ENCODE measurements at regions not wholly inside any gene's neighbourhood (a gene's known extent, or its start where the extent isn't known, plus 50 kb on each side); places are given as distances from the start of the nearest gene placed in this dataset.

GRCh38 chr19:28420811-28421550 is 792.0 kb downstream of the UQCRFS1 start:
- no peak overlapping the region for H3K4me3 Mint-ChIP-seq
- H3K27ac Mint-ChIP-seq: no peak overlapping the region
- ATAC-seq (ENCODE audit: low read depth) (no peak), DNase-seq (ENCODE audit: low spot score in 2 of 2) (no peak)
- no peaks in the 10 kb centered on the region for H3K4me1 Mint-ChIP-seq
- H3K36me3 Mint-ChIP-seq: peaks cover 2% of the 10 kb centered on the region
- peaks cover 5% of the 10 kb centered on the region for H3K9me3 Mint-ChIP-seq
- H3K27me3 Mint-ChIP-seq: no peaks in the 10 kb centered on the region

- no peak for DNase-seq (ENCODE audit: low spot score in 2 of 2)
- ATAC-seq (ENCODE audit: low read depth): no peak
- peaks cover 9% of the 10 kb centered on the region for H3K9me3 Mint-ChIP-seq
- H3K27ac Mint-ChIP-seq: no peak overlapping the region
- no peak overlapping the region for H3K4me3 Mint-ChIP-seq
- H3K4me1 Mint-ChIP-seq: no peaks in the 10 kb centered on the region
- H3K36me3 Mint-ChIP-seq: peaks cover 2% of the 10 kb centered on the region
- H3K27me3 Mint-ChIP-seq: no peaks in the 10 kb centered on the region
Observed at GRCh38 chr19:28419312-28419711, 793.6 kb downstream of the UQCRFS1 start.

GRCh38 chr19:28417361-28417760 is 795.6 kb downstream of the UQCRFS1 start:
- no peaks in the 10 kb centered on the region for H3K4me1 Mint-ChIP-seq
- no peak for DNase-seq (ENCODE audit: low spot score in 2 of 2)
- no peaks in the 10 kb centered on the region for H3K36me3 Mint-ChIP-seq
- no peak overlapping the region for H3K4me3 Mint-ChIP-seq
- no peak overlapping the region for H3K27ac Mint-ChIP-seq
- no peak for ATAC-seq (ENCODE audit: low read depth)
- peaks cover 7% of the 10 kb centered on the region for H3K9me3 Mint-ChIP-seq
- H3K27me3 Mint-ChIP-seq: no peaks in the 10 kb centered on the region

DNA sequence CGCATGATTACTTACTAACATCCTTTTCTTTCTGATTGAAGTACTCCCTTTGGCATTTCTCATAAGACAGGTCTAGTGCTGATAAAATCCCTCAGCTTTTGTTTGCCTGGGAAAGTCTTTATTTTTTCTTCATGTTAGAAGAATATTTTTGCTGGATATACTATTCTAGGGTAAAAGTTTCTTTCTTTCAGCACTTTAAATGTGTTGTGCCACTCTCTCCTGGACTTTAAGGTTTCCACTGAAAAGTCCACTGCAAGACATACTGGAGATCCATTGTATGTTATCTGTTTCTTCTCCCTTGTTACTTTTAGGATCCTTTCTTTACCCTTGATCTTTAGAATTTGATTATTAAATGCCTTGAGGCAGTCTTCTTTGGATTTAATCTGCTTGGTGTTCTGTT is 796.7 kb downstream of the UQCRFS1 start:
- H3K4me1 Mint-ChIP-seq: no peaks in the 10 kb centered on the region
- no peak overlapping the region for H3K27ac Mint-ChIP-seq
- H3K9me3 Mint-ChIP-seq: peaks cover 9% of the 10 kb centered on the region
- no peak for ATAC-seq (ENCODE audit: low read depth)
- no peak overlapping the region for H3K4me3 Mint-ChIP-seq
- H3K27me3 Mint-ChIP-seq: no peaks in the 10 kb centered on the region
- H3K36me3 Mint-ChIP-seq: no peaks in the 10 kb centered on the region
- DNase-seq (ENCODE audit: low spot score in 2 of 2): no peak

GRCh38 chr19:28414748-28415147 is 798.2 kb downstream of the UQCRFS1 start:
- H3K4me3 Mint-ChIP-seq: no peak overlapping the region
- H3K27ac Mint-ChIP-seq: no peak overlapping the region
- peaks cover 12% of the 10 kb centered on the region for H3K9me3 Mint-ChIP-seq
- H3K27me3 Mint-ChIP-seq: no peaks in the 10 kb centered on the region
- no peaks in the 10 kb centered on the region for H3K36me3 Mint-ChIP-seq
- ATAC-seq (ENCODE audit: low read depth): no peak
- DNase-seq (ENCODE audit: low spot score in 2 of 2): no peak
- no peaks in the 10 kb centered on the region for H3K4me1 Mint-ChIP-seq

- Mint-ChIP-seq H3K4me1 (no peaks in the 10 kb centered on the region), H3K27me3 (no peaks in the 10 kb centered on the region), H3K9me3 (peaks cover 10% of the 10 kb centered on the region), H3K4me3 (no peak overlapping the region), H3K36me3 (no peaks in the 10 kb centered on the region), H3K27ac (no peak overlapping the region)
- ATAC-seq (ENCODE audit: low read depth): no peak
- no peak for DNase-seq (ENCODE audit: low spot score in 2 of 2)
Observed at GRCh38 chr19:28409859-28410258, 803.1 kb downstream of the UQCRFS1 start.

DNA sequence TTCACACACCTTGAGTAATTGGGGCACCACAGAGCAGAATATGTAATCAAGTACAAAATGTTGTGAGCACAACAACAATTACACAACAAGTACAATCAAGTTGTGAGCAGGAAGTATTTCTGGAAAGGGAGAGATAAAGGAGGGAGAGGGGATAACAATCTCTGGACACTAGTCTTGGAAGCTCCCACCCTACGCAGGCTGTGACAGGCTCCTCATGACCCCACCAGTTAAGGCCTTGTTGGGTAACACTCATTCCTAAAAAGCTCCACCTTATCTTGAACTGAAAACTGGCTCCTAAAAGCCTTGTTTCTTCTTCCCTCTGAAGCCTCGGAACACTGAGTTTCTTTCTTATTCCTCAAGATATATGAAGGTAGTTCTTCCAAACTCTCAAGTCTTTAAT is 806.0 kb downstream of the UQCRFS1 start:
- ATAC-seq (ENCODE audit: low read depth) (no peak), DNase-seq (ENCODE audit: low spot score in 2 of 2) (no peak)
- Mint-ChIP-seq H3K27ac (no peak overlapping the region), H3K4me1 (no peaks in the 10 kb centered on the region), H3K36me3 (no peaks in the 10 kb centered on the region), H3K27me3 (no peaks in the 10 kb centered on the region), H3K4me3 (no peak overlapping the region), H3K9me3 (peaks cover 10% of the 10 kb centered on the region)

- H3K4me3 Mint-ChIP-seq: no peak overlapping the region
- no peak for DNase-seq (ENCODE audit: low spot score in 2 of 2)
- no peaks in the 10 kb centered on the region for H3K36me3 Mint-ChIP-seq
- no peak for ATAC-seq (ENCODE audit: low read depth)
- H3K4me1 Mint-ChIP-seq: no peaks in the 10 kb centered on the region
- H3K9me3 Mint-ChIP-seq: peaks cover 7% of the 10 kb centered on the region
- no peaks in the 10 kb centered on the region for H3K27me3 Mint-ChIP-seq
- H3K27ac Mint-ChIP-seq: no peak overlapping the region
Observed at GRCh38 chr19:28405346-28405742, 807.6 kb downstream of the UQCRFS1 start.

GRCh38 chr19:28404472-28404871 is 808.5 kb downstream of the UQCRFS1 start:
- Mint-ChIP-seq H3K36me3 (no peaks in the 10 kb centered on the region), H3K27ac (no peak overlapping the region), H3K4me3 (no peak overlapping the region), H3K9me3 (peaks cover 8% of the 10 kb centered on the region), H3K27me3 (no peaks in the 10 kb centered on the region), H3K4me1 (no peaks in the 10 kb centered on the region)
- DNase-seq (ENCODE audit: low spot score in 2 of 2): no peak
- no peak for ATAC-seq (ENCODE audit: low read depth)

- DNase-seq (ENCODE audit: low spot score in 2 of 2) (no peak), ATAC-seq (ENCODE audit: low read depth) (no peak)
- H3K9me3 Mint-ChIP-seq: peaks cover 12% of the 10 kb centered on the region
- H3K4me3 Mint-ChIP-seq: no peak overlapping the region
- no peaks in the 10 kb centered on the region for H3K4me1 Mint-ChIP-seq
- no peaks in the 10 kb centered on the region for H3K36me3 Mint-ChIP-seq
- H3K27me3 Mint-ChIP-seq: no peaks in the 10 kb centered on the region
- H3K27ac Mint-ChIP-seq: no peak overlapping the region
Observed at GRCh38 chr19:28403690-28404089, 809.3 kb downstream of the UQCRFS1 start.

DNA sequence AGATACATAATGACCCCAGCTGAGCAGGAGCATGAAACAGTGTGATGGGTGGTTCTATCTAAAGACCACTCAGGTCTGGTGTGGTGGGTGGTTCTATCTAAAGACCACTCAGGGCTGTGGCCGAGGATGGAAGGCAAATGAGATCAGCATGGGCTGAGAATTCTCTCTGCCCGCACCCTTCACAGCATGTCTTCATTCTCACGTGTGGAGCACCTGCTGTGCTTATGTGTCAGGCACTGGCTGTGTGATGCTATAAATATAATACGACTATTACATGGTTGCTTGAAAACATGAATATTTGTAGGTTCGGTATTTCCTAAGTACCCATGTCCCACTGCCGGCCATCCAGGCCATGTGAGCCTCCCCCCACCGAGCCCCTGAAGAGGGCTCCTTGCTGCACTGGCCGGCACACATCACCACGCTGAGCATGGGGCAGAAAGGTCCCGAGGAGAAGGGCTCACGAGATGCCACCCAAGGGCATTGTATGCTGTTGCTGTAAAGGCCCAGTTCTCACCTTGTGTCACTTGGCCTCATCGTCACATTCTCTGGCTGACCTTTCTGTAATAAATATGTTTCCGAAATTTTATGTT is 810.2 kb downstream of the UQCRFS1 start:
- peaks cover 12% of the 10 kb centered on the region for H3K9me3 Mint-ChIP-seq
- H3K36me3 Mint-ChIP-seq: no peaks in the 10 kb centered on the region
- no peak overlapping the region for H3K27ac Mint-ChIP-seq
- DNase-seq (ENCODE audit: low spot score in 2 of 2): no peak
- no peaks in the 10 kb centered on the region for H3K27me3 Mint-ChIP-seq
- H3K4me1 Mint-ChIP-seq: no peaks in the 10 kb centered on the region
- no peak for ATAC-seq (ENCODE audit: low read depth)
- no peak overlapping the region for H3K4me3 Mint-ChIP-seq

GRCh38 chr19:28401739-28402424 is 811.1 kb downstream of the UQCRFS1 start:
- DNase-seq (ENCODE audit: low spot score in 2 of 2): no peak
- Mint-ChIP-seq H3K27ac (no peak overlapping the region), H3K9me3 (peaks cover 13% of the 10 kb centered on the region), H3K27me3 (no peaks in the 10 kb centered on the region), H3K4me1 (no peaks in the 10 kb centered on the region), H3K36me3 (no peaks in the 10 kb centered on the region), H3K4me3 (no peak overlapping the region)
- no peak for ATAC-seq (ENCODE audit: low read depth)

DNA sequence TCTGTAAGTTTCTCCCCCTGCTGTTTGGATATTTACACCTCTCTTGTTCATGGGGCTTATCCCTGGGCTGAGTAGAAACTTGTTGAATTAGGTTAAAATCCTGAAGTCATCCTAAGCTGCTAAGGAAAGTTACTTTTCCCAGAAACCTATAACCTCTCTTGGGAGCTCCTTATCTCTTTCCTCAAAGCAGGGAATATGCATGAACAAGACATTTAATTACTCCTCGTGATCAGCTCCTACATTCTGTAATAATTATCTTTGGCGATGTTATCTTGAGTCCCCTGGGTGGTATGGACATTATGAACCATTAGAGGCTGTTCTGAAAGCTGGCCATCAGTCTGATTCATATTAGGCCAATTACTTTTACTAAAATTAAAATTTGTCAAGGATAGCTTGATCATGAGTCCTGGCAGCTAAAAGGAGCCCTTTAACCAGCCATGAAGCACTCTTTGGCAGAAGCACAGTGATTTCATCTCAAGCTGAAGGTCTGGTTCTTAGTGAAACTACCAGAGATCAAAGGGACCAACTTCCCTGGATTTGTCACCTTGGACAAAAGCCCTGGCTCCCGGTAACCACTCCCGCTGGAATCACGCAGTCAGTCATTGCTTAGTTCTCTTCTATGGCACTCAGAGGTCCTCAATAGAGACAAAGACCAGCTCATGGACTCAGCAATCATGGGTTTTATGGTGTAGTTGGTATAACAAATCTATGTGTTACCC is 811.8 kb downstream of the UQCRFS1 start:
- Mint-ChIP-seq H3K27ac (no peak overlapping the region), H3K4me1 (no peaks in the 10 kb centered on the region), H3K4me3 (no peak overlapping the region), H3K36me3 (no peaks in the 10 kb centered on the region), H3K9me3 (peaks cover 13% of the 10 kb centered on the region), H3K27me3 (no peaks in the 10 kb centered on the region)
- DNase-seq (ENCODE audit: low spot score in 2 of 2) (no peak), ATAC-seq (ENCODE audit: low read depth) (no peak)

- no peaks in the 10 kb centered on the region for H3K36me3 Mint-ChIP-seq
- ATAC-seq (ENCODE audit: low read depth): no peak
- no peak overlapping the region for H3K27ac Mint-ChIP-seq
- H3K9me3 Mint-ChIP-seq: peaks cover 11% of the 10 kb centered on the region
- peaks cover 2% of the 10 kb centered on the region for H3K4me1 Mint-ChIP-seq
- no peak overlapping the region for H3K4me3 Mint-ChIP-seq
- DNase-seq (ENCODE audit: low spot score in 2 of 2): no peak
- H3K27me3 Mint-ChIP-seq: no peaks in the 10 kb centered on the region
Observed at GRCh38 chr19:28399187-28399586, 813.8 kb downstream of the UQCRFS1 start.

Data from memory B cell (primary cell).